Parathyroid adenoma (tissue), 2 donors: ENCODE measurements at regions not wholly inside any gene's neighbourhood (a gene's known extent, or its start where the extent isn't known, plus 50 kb on each side); places are given as distances from the start of the nearest gene placed in this dataset.

Experiments
- H2AFZ ChIP-seq: fragments of 300-600 bp; sonication (generic); one replicate; pipeline ENCODE4 v1.7.0; 2017; ENCODE audit warnings: antibody characterized with exemption, mild to moderate bottlenecking
- H3K27ac ChIP-seq: fragments of 300-600 bp; sonication (generic); one replicate; pipeline ENCODE4 v1.7.0; 2017
- H3K27me3 ChIP-seq: fragments of 300-600 bp; sonication (generic); one replicate; pipeline ENCODE4 v1.7.0; 2017; ENCODE audit warnings: low read length; ENCODE audit not compliant: control insufficient read depth, insufficient read depth
- H3K36me3 ChIP-seq: fragments of 300-600 bp; sonication (generic); one replicate; pipeline ENCODE4 v1.7.0; 2017; ENCODE audit warnings: low read length; ENCODE audit not compliant: control insufficient read depth, insufficient read depth
- H3K4me1 ChIP-seq: fragments of 300-600 bp; sonication (generic); one replicate; pipeline ENCODE4 v1.7.0; 2017; ENCODE audit warnings: control low read depth
- H3K4me2 ChIP-seq: fragments of 300-600 bp; sonication (generic); one replicate; pipeline ENCODE4 v1.7.0; 2017; ENCODE audit warnings: low read length
- H3K4me3 ChIP-seq: fragments of 300-600 bp; sonication (generic); one replicate; pipeline ENCODE4 v1.7.0; 2017; ENCODE audit warnings: low read depth, low read length
- H3K79me2 ChIP-seq: fragments of 300-600 bp; sonication (generic); one replicate; pipeline ENCODE4 v1.7.0; 2017; ENCODE audit warnings: control low read depth
- H3K9ac ChIP-seq: fragments of 300-600 bp; sonication (generic); one replicate; pipeline ENCODE4 v1.7.0; 2017; ENCODE audit warnings: mild to moderate bottlenecking
- H3K9me3 ChIP-seq: fragments of 300-600 bp; sonication (generic); one replicate; pipeline ENCODE4 v1.7.0; 2017; ENCODE audit warnings: low read length; ENCODE audit not compliant: control insufficient read depth
- TF ChIP-seq, protein P1 (sequence below): fragments of 300-600 bp; sonication (generic); IDR thresholded peaks from one replicate; pipeline ENCODE4 v1.7.0; 2017; ENCODE audit warnings: antibody characterized with exemption, mild to moderate bottlenecking
- donor health status: primary hyperparathyroidism.

DNA sequence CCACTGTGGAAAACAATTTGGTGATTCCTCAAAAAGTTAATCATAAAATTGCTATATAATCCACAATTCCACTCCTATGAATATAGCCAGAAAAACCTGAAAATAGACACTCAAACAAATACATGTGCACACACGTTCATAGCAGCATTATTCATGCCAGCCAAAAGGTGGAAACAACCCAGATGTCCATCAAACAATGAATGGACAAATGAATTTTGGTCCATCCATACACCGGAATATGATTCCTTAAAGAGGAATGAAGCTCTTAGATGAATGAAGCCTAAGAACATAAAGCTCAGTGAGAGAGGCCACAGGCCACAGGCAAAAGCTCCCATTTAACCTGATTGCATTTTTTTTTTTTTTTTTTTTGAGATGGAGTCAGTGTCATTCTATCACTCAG is 114.6 kb upstream of the TNRC6C start:
- Histone ChIP-seq H3K9ac (no peak overlapping the region), H3K4me2 (no peak overlapping the region), H3K9me3 (no peaks in the 10 kb centered on the region), H3K27me3 (no peaks in the 10 kb centered on the region), H3K4me3 (no peak overlapping the region), H3K27ac (no peak overlapping the region), H2AFZ (no peak overlapping the region), H3K4me1 (no peaks in the 10 kb centered on the region), H3K36me3 (no peaks in the 10 kb centered on the region), H3K79me2 (no peaks in the 10 kb centered on the region)
- TF ChIP-seq, protein P1, sequence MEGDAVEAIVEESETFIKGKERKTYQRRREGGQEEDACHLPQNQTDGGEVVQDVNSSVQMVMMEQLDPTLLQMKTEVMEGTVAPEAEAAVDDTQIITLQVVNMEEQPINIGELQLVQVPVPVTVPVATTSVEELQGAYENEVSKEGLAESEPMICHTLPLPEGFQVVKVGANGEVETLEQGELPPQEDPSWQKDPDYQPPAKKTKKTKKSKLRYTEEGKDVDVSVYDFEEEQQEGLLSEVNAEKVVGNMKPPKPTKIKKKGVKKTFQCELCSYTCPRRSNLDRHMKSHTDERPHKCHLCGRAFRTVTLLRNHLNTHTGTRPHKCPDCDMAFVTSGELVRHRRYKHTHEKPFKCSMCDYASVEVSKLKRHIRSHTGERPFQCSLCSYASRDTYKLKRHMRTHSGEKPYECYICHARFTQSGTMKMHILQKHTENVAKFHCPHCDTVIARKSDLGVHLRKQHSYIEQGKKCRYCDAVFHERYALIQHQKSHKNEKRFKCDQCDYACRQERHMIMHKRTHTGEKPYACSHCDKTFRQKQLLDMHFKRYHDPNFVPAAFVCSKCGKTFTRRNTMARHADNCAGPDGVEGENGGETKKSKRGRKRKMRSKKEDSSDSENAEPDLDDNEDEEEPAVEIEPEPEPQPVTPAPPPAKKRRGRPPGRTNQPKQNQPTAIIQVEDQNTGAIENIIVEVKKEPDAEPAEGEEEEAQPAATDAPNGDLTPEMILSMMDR = no peak

DNA sequence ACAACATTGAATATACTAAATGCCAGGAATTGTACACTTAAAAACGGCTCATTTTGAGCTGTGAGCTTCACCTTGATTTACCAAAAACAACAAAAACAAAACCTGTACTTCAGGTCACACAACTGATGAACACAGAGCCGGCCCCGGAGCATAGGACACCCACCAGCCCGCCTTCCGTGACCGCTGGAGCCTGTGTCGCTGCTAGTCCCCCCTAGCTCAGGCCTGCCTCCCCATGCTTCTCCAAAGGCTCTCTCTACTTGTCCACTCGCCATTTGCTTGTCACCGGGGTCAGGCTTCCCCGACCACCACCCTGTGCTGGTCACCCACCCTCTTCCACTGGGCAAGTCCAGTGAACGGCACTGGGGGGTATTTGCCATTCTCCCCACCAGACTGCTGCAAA is 113.8 kb upstream of the TNRC6C start:
- no peak overlapping the region for H3K9ac ChIP-seq
- TF ChIP-seq, protein P1 = no peak
- H3K27ac ChIP-seq = no peak overlapping the region
- H3K4me1 ChIP-seq = no peaks in the 10 kb centered on the region
- no peak overlapping the region for H3K4me2 ChIP-seq
- H3K79me2 ChIP-seq = no peaks in the 10 kb centered on the region
- no peaks in the 10 kb centered on the region for H3K27me3 ChIP-seq
- H3K4me3 ChIP-seq = no peak overlapping the region
- no peak overlapping the region for H2AFZ ChIP-seq
- no peaks in the 10 kb centered on the region for H3K9me3 ChIP-seq
- H3K36me3 ChIP-seq = no peaks in the 10 kb centered on the region

DNA sequence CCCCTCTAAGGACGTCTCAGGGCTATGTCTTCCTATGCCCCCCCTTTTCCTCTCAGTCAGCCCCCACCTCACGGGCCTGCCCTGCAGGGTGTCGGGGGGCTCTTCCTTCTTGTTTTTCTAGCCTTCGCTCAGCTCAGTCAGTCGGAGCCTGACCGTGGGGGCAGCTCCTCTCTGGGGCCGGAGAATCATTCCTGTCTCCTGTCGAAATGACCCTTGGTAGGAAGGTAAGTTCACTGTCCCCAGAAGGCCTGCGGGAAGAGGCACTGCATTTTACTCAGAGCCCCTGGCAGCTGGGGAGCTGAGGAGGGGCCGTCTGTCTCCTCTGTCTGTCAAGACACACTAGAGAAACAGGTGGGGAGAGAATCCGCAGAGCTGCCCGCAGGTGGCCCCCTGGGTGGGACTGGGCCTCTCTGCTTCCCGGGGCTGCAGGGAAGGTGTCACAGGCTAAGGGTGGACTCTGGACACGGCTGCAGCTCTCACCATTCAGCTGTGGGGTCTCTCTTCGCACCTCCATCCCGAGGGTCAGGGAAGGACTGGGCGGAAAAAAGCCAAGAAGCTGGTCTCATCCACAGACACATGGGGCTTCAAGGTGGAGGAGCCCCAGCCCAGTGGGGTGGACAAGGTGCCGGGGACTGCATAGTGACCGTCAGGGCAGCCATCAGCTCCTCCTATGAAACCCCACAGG is 112.8 kb upstream of the TNRC6C start:
- Histone ChIP-seq H3K79me2 (no peaks in the 10 kb centered on the region), H3K36me3 (no peaks in the 10 kb centered on the region), H3K4me1 (no peaks in the 10 kb centered on the region), H3K9ac (no peak overlapping the region), H3K4me2 (no peak overlapping the region), H2AFZ (no peak overlapping the region), H3K9me3 (no peaks in the 10 kb centered on the region), H3K27ac (no peak overlapping the region), H3K4me3 (no peak overlapping the region), H3K27me3 (no peaks in the 10 kb centered on the region)
- TF ChIP-seq, protein P1 = no peak

DNA sequence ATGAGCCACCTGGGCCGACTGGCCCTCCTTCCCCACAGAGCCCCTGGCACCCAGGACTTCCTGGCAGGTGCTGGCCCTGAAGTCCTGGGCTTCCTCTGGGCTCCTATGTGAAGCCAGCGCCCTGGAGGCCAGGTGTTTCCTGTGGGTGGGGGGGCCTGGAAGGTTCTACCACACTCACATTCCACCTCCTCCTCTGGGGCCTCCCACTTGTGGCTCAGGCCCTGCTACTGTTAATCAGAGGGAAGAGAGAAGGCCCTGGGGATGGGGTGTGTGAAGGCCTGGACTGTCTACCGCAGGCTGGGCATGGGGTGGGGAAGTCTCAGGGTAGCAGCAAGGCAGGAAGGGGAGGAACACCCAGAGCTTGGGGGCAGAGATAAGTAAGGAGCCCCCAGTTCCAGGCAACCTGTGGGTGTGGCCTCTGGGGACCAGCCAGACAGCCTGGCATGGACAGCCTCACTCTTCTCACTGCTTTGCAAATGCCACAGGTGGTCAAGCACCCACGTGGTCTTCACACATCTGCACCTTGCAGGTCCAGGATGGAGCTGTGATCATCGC is 111.9 kb upstream of the TNRC6C start:
- Histone ChIP-seq H2AFZ (no peak overlapping the region), H3K9ac (no peak overlapping the region), H3K4me1 (no peaks in the 10 kb centered on the region), H3K4me2 (no peak overlapping the region), H3K9me3 (no peaks in the 10 kb centered on the region), H3K36me3 (no peaks in the 10 kb centered on the region), H3K27me3 (no peaks in the 10 kb centered on the region), H3K27ac (no peak overlapping the region), H3K79me2 (no peaks in the 10 kb centered on the region), H3K4me3 (no peak overlapping the region)
- TF ChIP-seq, protein P1 = no peak
